ENCODE measurements at regions not wholly inside any gene's neighbourhood (a gene's known extent, or its start where the extent isn't known, plus 50 kb on each side); places are given as distances from the start of the nearest gene placed in this dataset.
A peak's percentile ranks its signal among the peaks of the same experiment; 100 is the strongest.

- Histone ChIP-seq H3K27ac (peak overlapping the region; percentile 77 to 93 (median 89)), H3K4me3 (peak overlapping the region; percentile 69 to 100 (median 97))
These were observed 134.0 kb upstream of the MGAT5 start for GRCh38 chr2:134119713-134120405.

- H3K27ac ChIP-seq: peak overlapping the region; percentile 77 to 93 (median 89)
- H3K4me3 ChIP-seq: peak overlapping the region; percentile 69 to 100 (median 97)
These were observed 133.5 kb upstream of the MGAT5 start for GRCh38 chr2:134120406-134120732.

GRCh38 chr2:134120733-134121630 lies 132.9 kb upstream of the MGAT5 start:
- peak overlapping the region; percentile 69 to 100 (median 97) for H3K4me3 ChIP-seq
- peak overlapping the region; percentile 77 to 93 (median 89) for H3K27ac ChIP-seq

- H3K4me3 ChIP-seq: no peak overlapping the region
- H3K27ac ChIP-seq: no peak overlapping the region
These were observed 131.3 kb upstream of the MGAT5 start for GRCh38 chr2:134122610-134123009.

- no peak overlapping the region for H3K27ac ChIP-seq
These were observed 130.5 kb upstream of the MGAT5 start for GRCh38 chr2:134123332-134123731.

GRCh38 chr2:134124047-134124753 lies 129.7 kb upstream of the MGAT5 start:
- Histone ChIP-seq H3K4me3 (no peak overlapping the region), H3K27ac (no peak overlapping the region)

More at GRCh38 chr2:134123332-134123731, 130.5 kb upstream of the MGAT5 start:
- H3K4me3 ChIP-seq: no peak overlapping the region

GRCh38 chr2:134127496-134127895 lies 126.4 kb upstream of the MGAT5 start:
- no peak overlapping the region for H3K27ac ChIP-seq

GRCh38 chr2:134128746-134129145 lies 125.1 kb upstream of the MGAT5 start:
- Histone ChIP-seq H3K27ac (no peak overlapping the region), H3K4me3 (no peak overlapping the region)

More at GRCh38 chr2:134127496-134127895, 126.4 kb upstream of the MGAT5 start:
- H3K4me3 ChIP-seq: no peak overlapping the region

GRCh38 chr2:134129900-134130537 lies 123.9 kb upstream of the MGAT5 start:
- H3K27ac ChIP-seq: no peak overlapping the region

GRCh38 chr2:134131681-134132489 lies 122.0 kb upstream of the MGAT5 start:
- Histone ChIP-seq H3K4me3 (no peak overlapping the region), H3K27ac (no peak overlapping the region)

More at GRCh38 chr2:134129900-134130537, 123.9 kb upstream of the MGAT5 start:
- no peak overlapping the region for H3K4me3 ChIP-seq

GRCh38 chr2:134132490-134132857 lies 121.4 kb upstream of the MGAT5 start:
- no peak overlapping the region for H3K27ac ChIP-seq

GRCh38 chr2:134133622-134134312 lies 120.1 kb upstream of the MGAT5 start:
- Histone ChIP-seq H3K4me3 (no peak overlapping the region), H3K27ac (no peak overlapping the region)

More at GRCh38 chr2:134132490-134132857, 121.4 kb upstream of the MGAT5 start:
- no peak overlapping the region for H3K4me3 ChIP-seq

GRCh38 chr2:134134313-134134706 lies 119.6 kb upstream of the MGAT5 start:
- Histone ChIP-seq H3K4me3 (no peak overlapping the region), H3K27ac (no peak overlapping the region)

- Histone ChIP-seq H3K27ac (no peak overlapping the region), H3K4me3 (no peak overlapping the region)
These were observed 119.0 kb upstream of the MGAT5 start for GRCh38 chr2:134134827-134135226.

GRCh38 chr2:134135793-134136192 lies 118.1 kb upstream of the MGAT5 start:
- no peak overlapping the region for H3K4me3 ChIP-seq
- H3K27ac ChIP-seq: no peak overlapping the region

GRCh38 chr2:134136731-134137130 lies 117.1 kb upstream of the MGAT5 start:
- peak overlapping the region in 1 of 7 experiments; percentile 8 for H3K4me3 ChIP-seq
- peak overlapping the region in 12 of 21 experiments; percentile 1 to 73 (median 50) for H3K27ac ChIP-seq

- H3K4me3 ChIP-seq: peak overlapping the region in 1 of 7 experiments; percentile 8
- H3K27ac ChIP-seq: peak overlapping the region in 11 of 21 experiments; percentile 1 to 73 (median 52)
These were observed 116.7 kb upstream of the MGAT5 start for GRCh38 chr2:134137182-134137611.

GRCh38 chr2:134138115-134138514 lies 115.8 kb upstream of the MGAT5 start:
- Histone ChIP-seq H3K27ac (peak overlapping the region in 8 of 21 experiments; percentile 7 to 73 (median 48)), H3K4me3 (no peak overlapping the region)

All from skin epidermis (tissue), 12 donors.